Astrocyte (in vitro differentiated cells and primary cell): ENCODE measurements at regions not wholly inside any gene's neighbourhood (a gene's known extent, or its start where the extent isn't known, plus 50 kb on each side); places are given as distances from the start of the nearest gene placed in this dataset.

Experiments
- DNase-seq: peaks from one replicate; pipeline ENCODE4 v3.0.0-alpha.2; 2010; ENCODE audit warnings: low read depth
- FAIRE-seq: peaks from 2 replicates; lab custom pipeline; 2011; peaks lifted over from hg19 to GRCh38; lab: Jason Lieb, UNC
- H2AFZ ChIP-seq: 2 replicates; pipeline ENCODE4 v1.6.0; 2012; ENCODE audit warnings: low read depth, low read length, inconsistent platforms
- H3K27ac ChIP-seq: 2 replicates; pipeline ENCODE4 v1.5.1; 2011; ENCODE audit warnings: low read depth, low read length, inconsistent platforms
- H3K27me3 ChIP-seq: 2 replicates; pipeline ENCODE4 v1.6.0; 2011; ENCODE audit warnings: low read length, inconsistent platforms; ENCODE audit not compliant: insufficient read depth
- H3K36me3 ChIP-seq: 2 replicates; pipeline ENCODE4 v1.5.1; 2011; ENCODE audit warnings: low read length, inconsistent platforms; ENCODE audit not compliant: insufficient read depth
- H3K4me1 ChIP-seq: 2 replicates; pipeline ENCODE4 v1.5.1; 2011; ENCODE audit warnings: low read length, inconsistent platforms; ENCODE audit not compliant: insufficient read depth
- H3K4me2 ChIP-seq: 2 replicates; pipeline ENCODE4 v1.6.0; 2012; ENCODE audit warnings: low read length, inconsistent platforms
- H3K4me3 ChIP-seq: 2 replicates; pipeline ENCODE4 v1.5.1; 2011; ENCODE audit warnings: low read depth, mild to moderate bottlenecking, low read length, inconsistent platforms; ENCODE audit not compliant: insufficient read depth
- H3K79me2 ChIP-seq: 2 replicates; pipeline ENCODE4 v1.6.0; 2012; ENCODE audit warnings: mild to moderate bottlenecking, low read length, inconsistent platforms; ENCODE audit not compliant: insufficient read depth
- H3K9ac ChIP-seq: 2 replicates; pipeline ENCODE4 v1.6.0; 2012; ENCODE audit warnings: mild to moderate bottlenecking, low read length, inconsistent platforms
- H3K9me3 ChIP-seq: 2 replicates; pipeline ENCODE4 v1.5.1; 2012; ENCODE audit warnings: low read depth, mild to moderate bottlenecking, low read length, inconsistent platforms; ENCODE audit not compliant: insufficient read depth
- H4K20me1 ChIP-seq: 2 replicates; pipeline ENCODE4 v1.6.0; 2012; ENCODE audit warnings: low read length, inconsistent platforms; ENCODE audit not compliant: insufficient read depth
- H3K27ac Mint-ChIP-seq: one replicate; pipeline ENCODE4 v1.8.0; 2021; ENCODE audit warnings: mild to moderate bottlenecking, mixed read lengths; ENCODE audit not compliant: unreplicated experiment
- H3K27me3 Mint-ChIP-seq: one replicate; pipeline ENCODE4 v1.8.0; 2021; ENCODE audit warnings: low read depth, mixed read lengths; ENCODE audit not compliant: unreplicated experiment
- H3K36me3 Mint-ChIP-seq: one replicate; pipeline ENCODE4 v1.8.0; 2021; ENCODE audit warnings: low read depth, mixed read lengths; ENCODE audit not compliant: unreplicated experiment
- H3K4me1 Mint-ChIP-seq: one replicate; pipeline ENCODE4 v1.8.0; 2021; ENCODE audit warnings: low read depth, mixed read lengths; ENCODE audit not compliant: unreplicated experiment
- H3K4me3 Mint-ChIP-seq: one replicate; pipeline ENCODE4 v1.8.0; 2021; ENCODE audit warnings: mild to moderate bottlenecking, moderate library complexity, mixed read lengths; ENCODE audit not compliant: unreplicated experiment
- H3K9me3 Mint-ChIP-seq: one replicate; pipeline ENCODE4 v1.8.0; 2021; ENCODE audit warnings: mild to moderate bottlenecking, mixed read lengths; ENCODE audit not compliant: unreplicated experiment
- CTCF ChIP-seq: IDR thresholded peaks from 2 replicates; pipeline ENCODE4 v1.5.1; 2011; ENCODE audit warnings: low read depth, mild to moderate bottlenecking, inconsistent platforms, low read length, moderate library complexity; ENCODE audit not compliant: insufficient read depth
- EZH2 ChIP-seq: IDR thresholded peaks from 2 replicates; pipeline ENCODE4 v1.6.1; 2012; ENCODE audit warnings: mild to moderate bottlenecking, low read length, inconsistent platforms; ENCODE audit not compliant: insufficient read depth

DNA sequence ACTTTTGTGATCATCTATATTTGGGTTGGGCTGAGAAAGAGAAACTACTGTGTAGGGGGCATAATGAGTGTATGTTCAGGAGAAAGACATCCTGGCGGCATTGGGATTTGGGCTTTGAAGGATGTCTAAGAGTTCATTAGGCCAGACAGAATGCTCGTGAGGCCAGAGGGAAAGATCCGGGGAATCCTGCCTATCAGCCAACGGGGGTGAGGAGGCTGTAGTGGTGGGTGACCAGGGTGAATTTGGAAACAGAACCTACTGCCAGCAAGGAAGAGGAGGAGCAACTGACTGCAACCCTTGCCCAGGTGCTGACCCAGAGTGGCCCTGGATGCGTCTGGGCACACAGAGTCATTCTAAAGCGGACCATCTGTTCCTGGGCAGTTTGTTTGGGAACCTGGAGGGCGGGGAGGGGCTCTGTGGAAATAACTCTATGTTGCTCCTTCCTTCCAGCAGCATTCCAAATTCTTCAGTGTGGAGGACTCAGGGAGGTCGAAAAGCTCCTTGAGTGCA, 56.9 kb upstream of the ECE1 start:
- FAIRE-seq (no peak), DNase-seq (no peak)
- Histone ChIP-seq H3K79me2 (peaks cover 32% of the 10 kb centered on the region), H4K20me1 (peaks cover 28% of the 10 kb centered on the region), H3K4me1 (peaks cover 42% of the 10 kb centered on the region), H3K36me3 (no peaks in the 10 kb centered on the region), H3K27ac (no peak overlapping the region), H2AFZ (no peak overlapping the region), H3K4me2 (no peak overlapping the region), H3K9ac (no peak overlapping the region), H3K27me3 (no peaks in the 10 kb centered on the region), H3K9me3 (no peaks in the 10 kb centered on the region), H3K4me3 (no peak overlapping the region)
- Mint-ChIP-seq H3K9me3 (no peaks in the 10 kb centered on the region), H3K4me3 (no peak overlapping the region), H3K27ac (no peak overlapping the region), H3K27me3 (no peaks in the 10 kb centered on the region), H3K36me3 (no peaks in the 10 kb centered on the region), H3K4me1 (peaks cover 32% of the 10 kb centered on the region)
- TF ChIP-seq EZH2: no peak
- TF ChIP-seq CTCF: no peak

- H2AFZ ChIP-seq: peak overlapping the region; percentile 92
These were observed 56.3 kb upstream of the ECE1 start for GRCh38 chr1:21346365-21347071.

More at GRCh38 chr1:21346365-21347071, 56.3 kb upstream of the ECE1 start:
- no peak overlapping the region for H3K27ac Mint-ChIP-seq
- peak overlapping the region; percentile 100 for H3K4me2 ChIP-seq
- peaks cover 32% of the 10 kb centered on the region for H3K4me1 Mint-ChIP-seq
- TF ChIP-seq EZH2 (no peak), CTCF (no peak)
- H3K27me3 ChIP-seq: no peaks in the 10 kb centered on the region
- FAIRE-seq (peak; percentile 50), DNase-seq (no peak)
- H3K27me3 Mint-ChIP-seq: no peaks in the 10 kb centered on the region
- no peaks in the 10 kb centered on the region for H3K9me3 Mint-ChIP-seq
- no peak overlapping the region for H3K27ac ChIP-seq
- no peaks in the 10 kb centered on the region for H3K9me3 ChIP-seq
- no peaks in the 10 kb centered on the region for H3K36me3 Mint-ChIP-seq
- H3K4me3 ChIP-seq: peak overlapping the region; percentile 77
- peaks cover 34% of the 10 kb centered on the region for H4K20me1 ChIP-seq
- no peak overlapping the region for H3K4me3 Mint-ChIP-seq
- peaks cover 45% of the 10 kb centered on the region for H3K4me1 ChIP-seq
- peaks cover 38% of the 10 kb centered on the region for H3K79me2 ChIP-seq
- H3K36me3 ChIP-seq: no peaks in the 10 kb centered on the region
- H3K9ac ChIP-seq: peak overlapping the region; percentile 85
